Ishikawa (cell line): ENCODE measurements at regions not wholly inside any gene's neighbourhood (a gene's known extent, or its start where the extent isn't known, plus 50 kb on each side); places are given as distances from the start of the nearest gene placed in this dataset.

ENCODE experiments used
- CEBPB ChIP-seq: IDR thresholded peaks from 2 replicates; pipeline ENCODE4 v1.6.1; 2012
- CREB1 ChIP-seq: IDR thresholded peaks from 2 replicates; pipeline ENCODE4 v1.6.1; 2012; ENCODE audit warnings: low read depth
- EGR1 ChIP-seq: IDR thresholded peaks from 2 replicates; pipeline ENCODE4 v1.6.1; 2012
- EP300 ChIP-seq: IDR thresholded peaks from 2 replicates; pipeline ENCODE4 v1.6.1; 2012; ENCODE audit warnings: borderline replicate concordance
- FOXM1 ChIP-seq: IDR thresholded peaks from 2 replicates; pipeline ENCODE4 v1.6.1; 2012; ENCODE audit warnings: low read depth, borderline replicate concordance
- MAX ChIP-seq: IDR thresholded peaks from 2 replicates; pipeline ENCODE4 v1.6.1; 2012
- NFIC ChIP-seq: IDR thresholded peaks from 2 replicates; pipeline ENCODE4 v1.6.1; 2012
- RAD21 ChIP-seq: IDR thresholded peaks from 2 replicates; pipeline ENCODE4 v1.6.1; 2012; ENCODE audit warnings: low read depth
- TAF1 ChIP-seq: IDR thresholded peaks from 2 replicates; pipeline ENCODE4 v1.6.1; 2012; ENCODE audit warnings: low read depth, mild to moderate bottlenecking
- TCF12 ChIP-seq: IDR thresholded peaks from 2 replicates; pipeline ENCODE4 v1.6.1; 2012; ENCODE audit warnings: low read depth
- TEAD4 ChIP-seq: IDR thresholded peaks from 2 replicates; pipeline ENCODE4 v1.6.1; 2012
- USF1 ChIP-seq: IDR thresholded peaks from 2 replicates; pipeline ENCODE4 v1.6.1; 2012
- YY1 ChIP-seq: IDR thresholded peaks from 2 replicates; pipeline ENCODE4 v1.6.1; 2012; ENCODE audit warnings: low read depth
- ZBTB7A ChIP-seq: IDR thresholded peaks from 2 replicates; pipeline ENCODE4 v1.6.1; 2012; ENCODE audit warnings: low read depth
- TF ChIP-seq, protein P1 (sequence below): IDR thresholded peaks from 2 replicates; pipeline ENCODE4 v1.6.1; 2012; ENCODE audit warnings: low read depth, mild to moderate bottlenecking

DNA sequence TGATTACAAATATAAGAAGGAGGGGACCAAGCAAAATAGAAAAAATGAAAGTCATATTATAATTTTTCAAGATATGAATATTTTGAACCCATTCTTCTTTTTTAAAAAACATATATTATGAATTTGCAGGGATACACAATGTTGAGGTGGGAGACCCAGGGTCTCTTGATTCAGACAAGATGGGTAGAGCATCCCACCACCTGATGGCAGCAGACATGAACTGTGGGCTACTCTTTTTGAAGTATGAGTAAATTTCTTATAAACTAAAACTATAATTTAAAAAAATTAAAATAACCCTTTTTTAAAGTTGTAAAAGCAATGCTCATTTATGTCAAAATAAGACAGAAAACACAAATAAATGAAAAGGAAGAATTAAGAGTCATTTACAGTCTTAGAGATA, 202.7 kb upstream of the PRICKLE1 start:
- TF ChIP-seq CREB1, result no peak
- no peak for TF ChIP-seq TCF12
- no peak for TF ChIP-seq TAF1
- TF ChIP-seq EGR1, result no peak
- TF ChIP-seq USF1, result no peak
- TF ChIP-seq YY1, result no peak
- no peak for TF ChIP-seq FOXM1
- no peak for TF ChIP-seq NFIC
- no peak for TF ChIP-seq TEAD4
- TF ChIP-seq, protein P1, sequence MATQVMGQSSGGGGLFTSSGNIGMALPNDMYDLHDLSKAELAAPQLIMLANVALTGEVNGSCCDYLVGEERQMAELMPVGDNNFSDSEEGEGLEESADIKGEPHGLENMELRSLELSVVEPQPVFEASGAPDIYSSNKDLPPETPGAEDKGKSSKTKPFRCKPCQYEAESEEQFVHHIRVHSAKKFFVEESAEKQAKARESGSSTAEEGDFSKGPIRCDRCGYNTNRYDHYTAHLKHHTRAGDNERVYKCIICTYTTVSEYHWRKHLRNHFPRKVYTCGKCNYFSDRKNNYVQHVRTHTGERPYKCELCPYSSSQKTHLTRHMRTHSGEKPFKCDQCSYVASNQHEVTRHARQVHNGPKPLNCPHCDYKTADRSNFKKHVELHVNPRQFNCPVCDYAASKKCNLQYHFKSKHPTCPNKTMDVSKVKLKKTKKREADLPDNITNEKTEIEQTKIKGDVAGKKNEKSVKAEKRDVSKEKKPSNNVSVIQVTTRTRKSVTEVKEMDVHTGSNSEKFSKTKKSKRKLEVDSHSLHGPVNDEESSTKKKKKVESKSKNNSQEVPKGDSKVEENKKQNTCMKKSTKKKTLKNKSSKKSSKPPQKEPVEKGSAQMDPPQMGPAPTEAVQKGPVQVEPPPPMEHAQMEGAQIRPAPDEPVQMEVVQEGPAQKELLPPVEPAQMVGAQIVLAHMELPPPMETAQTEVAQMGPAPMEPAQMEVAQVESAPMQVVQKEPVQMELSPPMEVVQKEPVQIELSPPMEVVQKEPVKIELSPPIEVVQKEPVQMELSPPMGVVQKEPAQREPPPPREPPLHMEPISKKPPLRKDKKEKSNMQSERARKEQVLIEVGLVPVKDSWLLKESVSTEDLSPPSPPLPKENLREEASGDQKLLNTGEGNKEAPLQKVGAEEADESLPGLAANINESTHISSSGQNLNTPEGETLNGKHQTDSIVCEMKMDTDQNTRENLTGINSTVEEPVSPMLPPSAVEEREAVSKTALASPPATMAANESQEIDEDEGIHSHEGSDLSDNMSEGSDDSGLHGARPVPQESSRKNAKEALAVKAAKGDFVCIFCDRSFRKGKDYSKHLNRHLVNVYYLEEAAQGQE, result no peak
- no peak for TF ChIP-seq EP300
- no peak for TF ChIP-seq CEBPB
- TF ChIP-seq MAX, result no peak
- TF ChIP-seq ZBTB7A, result no peak
- no peak for TF ChIP-seq RAD21

DNA sequence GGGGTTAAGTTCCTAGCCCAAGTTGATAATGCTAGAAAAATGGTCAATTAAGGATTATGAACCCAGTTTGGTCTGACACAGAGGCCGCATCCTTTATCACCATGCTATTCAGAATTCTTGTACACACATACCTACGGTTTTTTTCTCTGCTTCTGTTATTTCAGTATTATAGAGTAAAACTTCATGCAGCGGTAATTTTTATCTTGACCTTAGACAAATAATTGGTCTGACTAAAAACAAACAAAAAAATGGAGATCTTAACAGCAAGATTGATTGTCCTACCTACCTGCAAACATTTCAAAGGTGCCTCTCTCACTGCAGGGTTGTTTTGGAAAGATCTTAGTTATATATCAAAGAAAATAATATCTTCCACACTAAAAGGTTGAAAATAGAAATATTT, 201.9 kb upstream of the PRICKLE1 start:
- TF ChIP-seq ZBTB7A, result no peak

DNA sequence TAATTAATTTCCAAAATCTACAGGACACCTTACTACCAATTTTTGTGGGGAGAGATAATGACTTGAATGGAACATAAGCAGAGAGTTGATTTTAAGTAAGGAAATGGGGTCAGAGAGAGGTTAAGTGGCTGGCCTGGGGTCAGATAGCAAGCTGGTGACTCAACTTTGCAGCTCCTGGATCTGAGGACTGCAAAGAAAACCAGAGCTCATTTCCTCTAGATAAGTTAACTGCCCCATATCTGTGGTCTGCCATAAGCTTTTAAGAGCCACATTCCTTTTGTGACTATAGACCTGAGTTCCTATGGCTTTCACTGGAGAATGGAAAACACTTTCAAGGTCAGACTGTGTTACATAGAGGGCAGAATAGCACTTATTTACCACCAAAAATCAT, 201.2 kb upstream of the PRICKLE1 start:
- TF ChIP-seq CREB1 (no peak), TCF12 (no peak), RAD21 (no peak), USF1 (no peak), CEBPB (no peak), EP300 (no peak)
- TF ChIP-seq, protein P1, result no peak

- TF ChIP-seq USF1 (no peak), RAD21 (no peak), FOXM1 (no peak), MAX (no peak), EP300 (no peak), TCF12 (no peak), YY1 (no peak), CREB1 (no peak), EGR1 (no peak), ZBTB7A (no peak), NFIC (no peak), CEBPB (no peak), TAF1 (no peak), TEAD4 (no peak)
- TF ChIP-seq, protein P1, result no peak
Measured at GRCh38 chr12:42789808-42790760, 200.5 kb upstream of the PRICKLE1 start.
